Fibroblast of lung (primary cell): ENCODE measurements at regions not wholly inside any gene's neighbourhood (a gene's known extent, or its start where the extent isn't known, plus 50 kb on each side); places are given as distances from the start of the nearest gene placed in this dataset.

ENCODE experiments used
- DNase-seq, 2 donors: peaks; one replicate each; pipeline versions ENCODE4 v3.0.0 to v3.0.0-alpha.2; 2010; ENCODE audit warnings: low read depth in 2 of 2
- H2AFZ ChIP-seq: 2 replicates; pipeline ENCODE4 v1.5.1; 2012; ENCODE audit warnings: low read length, control low read depth, inconsistent platforms
- H3K27ac ChIP-seq: 2 replicates; pipeline ENCODE4 v1.5.1; 2011; ENCODE audit warnings: low read length, control low read depth; ENCODE audit not compliant: insufficient read depth
- H3K27me3 ChIP-seq: 2 replicates; pipeline ENCODE4 v1.5.1; 2011; ENCODE audit warnings: mild to moderate bottlenecking, low read length; ENCODE audit not compliant: control insufficient read depth, insufficient read depth
- H3K36me3 ChIP-seq: 2 replicates; pipeline ENCODE4 v1.5.1; 2011; ENCODE audit warnings: low read length; ENCODE audit not compliant: control insufficient read depth, insufficient read depth
- H3K4me1 ChIP-seq: 2 replicates; pipeline ENCODE4 v1.5.1; 2011; ENCODE audit warnings: low read length; ENCODE audit not compliant: control insufficient read depth, insufficient read depth; ENCODE audit errors: extremely low read depth
- H3K4me2 ChIP-seq: 2 replicates; pipeline ENCODE4 v1.5.1; 2011; ENCODE audit warnings: low read length, control low read depth; ENCODE audit not compliant: insufficient read depth; ENCODE audit errors: extremely low read depth
- H3K4me3 ChIP-seq, 4 experiments: fragments of 200-600 bp in 1 of 4; sonication (generic) in 1 of 4; replicated peaks in 1 of 4; 2 replicates each; pipeline ENCODE4 v1.5.1; 2011 to 2016; ENCODE audit warnings: low read length in 4 of 4, low read depth in 3 of 4, mild to moderate bottlenecking in 3 of 4, control low read depth in 2 of 4, inconsistent platforms in 1 of 4, mixed read lengths in 1 of 4; ENCODE audit not compliant: insufficient read depth in 1 of 4; ENCODE audit errors: control extremely low read depth in 1 of 4
- H3K79me2 ChIP-seq: 2 replicates; pipeline ENCODE4 v1.5.1; 2012; ENCODE audit warnings: mild to moderate bottlenecking, low read length, inconsistent platforms; ENCODE audit not compliant: control insufficient read depth, insufficient read depth
- H3K9ac ChIP-seq: 2 replicates; pipeline ENCODE4 v1.5.1; 2011; ENCODE audit warnings: mild to moderate bottlenecking, low read length, control low read depth; ENCODE audit not compliant: insufficient read depth
- H3K9me3 ChIP-seq: 2 replicates; pipeline ENCODE4 v1.5.1; 2012; ENCODE audit warnings: low read depth, low read length; ENCODE audit not compliant: control insufficient read depth, insufficient read depth
- H4K20me1 ChIP-seq: 2 replicates; pipeline ENCODE4 v1.5.1; 2011; ENCODE audit warnings: low read length; ENCODE audit not compliant: control insufficient read depth, insufficient read depth; ENCODE audit errors: extremely low read depth
- CTCF ChIP-seq, 2 donors: IDR thresholded peaks in 1 of 2; conservative IDR thresholded peaks in 1 of 2; 1 replicate in 1 of 2; 2 replicates in 1 of 2; pipeline ENCODE4 v1.5.1; 2011 to 2012; ENCODE audit warnings: low read length in 2 of 2, control low read depth in 1 of 2, inconsistent platforms in 1 of 2, low read depth in 1 of 2, mild to moderate bottlenecking in 1 of 2
- EZH2 ChIP-seq: IDR thresholded peaks from 2 replicates; pipeline ENCODE4 v1.5.1; 2012; ENCODE audit warnings: low read length, control low read depth, mild to moderate bottlenecking; ENCODE audit errors: missing control alignments

- no peaks in the 10 kb centered on the region for H3K27me3 ChIP-seq
- H3K79me2 ChIP-seq: no peaks in the 10 kb centered on the region
- no peaks in the 10 kb centered on the region for H3K4me1 ChIP-seq
- no peak overlapping the region for H2AFZ ChIP-seq
- H3K9me3 ChIP-seq: no peaks in the 10 kb centered on the region
- H3K4me2 ChIP-seq: no peak overlapping the region
- no peak for TF ChIP-seq EZH2
- no peak for TF ChIP-seq CTCF (conservative IDR thresholded peaks at IDR 0.05 in 1 of 2, IDR thresholded peaks at IDR 0.05 in 1 of 2; ENCODE audit: low read depth in 1 of 2, low read length in 2 of 2)
- H3K36me3 ChIP-seq: no peaks in the 10 kb centered on the region
- DNase-seq: no peak
- H4K20me1 ChIP-seq: no peaks in the 10 kb centered on the region
- no peak overlapping the region for H3K4me3 ChIP-seq
- no peak overlapping the region for H3K27ac ChIP-seq
- no peak overlapping the region for H3K9ac ChIP-seq
Observed at GRCh38 chrX:69286565-69286906, 121.3 kb upstream of the PJA1 start.

- H3K27ac ChIP-seq: no peak overlapping the region
- DNase-seq: peak; percentile 3 to 37
- H3K27me3 ChIP-seq: no peaks in the 10 kb centered on the region
- no peaks in the 10 kb centered on the region for H3K9me3 ChIP-seq
- H3K4me2 ChIP-seq: peak overlapping the region; percentile 48
- H3K4me1 ChIP-seq: no peaks in the 10 kb centered on the region
- TF ChIP-seq CTCF (conservative IDR thresholded peaks at IDR 0.05 in 1 of 2, IDR thresholded peaks at IDR 0.05 in 1 of 2; ENCODE audit: low read depth in 1 of 2, low read length in 2 of 2) (peak; percentile 63 to 78), EZH2 (no peak)
- no peaks in the 10 kb centered on the region for H3K79me2 ChIP-seq
- H3K9ac ChIP-seq: no peak overlapping the region
- no peaks in the 10 kb centered on the region for H3K36me3 ChIP-seq
- H4K20me1 ChIP-seq: no peaks in the 10 kb centered on the region
- H2AFZ ChIP-seq: peak overlapping the region; percentile 46
- peak overlapping the region; percentile 9 to 54 (median 36) for H3K4me3 ChIP-seq
Observed at GRCh38 chrX:69285881-69286564, 120.8 kb upstream of the PJA1 start.

GRCh38 chrX:69285401-69285877, 120.2 kb upstream of the PJA1 start:
- Histone ChIP-seq H3K4me2 (peak overlapping the region; percentile 48), H3K9ac (no peak overlapping the region), H3K4me3 (peak overlapping the region; percentile 9 to 54 (median 36)), H3K9me3 (no peaks in the 10 kb centered on the region), H3K27me3 (no peaks in the 10 kb centered on the region), H3K79me2 (no peaks in the 10 kb centered on the region), H3K4me1 (no peaks in the 10 kb centered on the region), H3K36me3 (no peaks in the 10 kb centered on the region), H4K20me1 (no peaks in the 10 kb centered on the region), H2AFZ (peak overlapping the region; percentile 46), H3K27ac (no peak overlapping the region)
- DNase-seq: peak in 1 of 2 donors; percentile 28
- TF ChIP-seq CTCF (conservative IDR thresholded peaks at IDR 0.05 in 1 of 2, IDR thresholded peaks at IDR 0.05 in 1 of 2; ENCODE audit: low read depth in 1 of 2, low read length in 2 of 2) (no peak), EZH2 (no peak)
